Activated CD4-positive, alpha-beta T cell treated with anti-CD3 and anti-CD28 coated beads, Interleukin-2, amount 50 U/mL, for 1 hour (primary cell): ENCODE measurements at regions not wholly inside any gene's neighbourhood (a gene's known extent, or its start where the extent isn't known, plus 50 kb on each side); places are given as distances from the start of the nearest gene placed in this dataset.
"Not testable (repeated sequence)": the region's sequence is repeated elsewhere in the genome, so short reads cannot be mapped to it uniquely, and the experiment has no call there.

ENCODE experiments used
- DNase-seq: peaks from one replicate; pipeline ENCODE4 v3.0.0-alpha.2; 2020

DNA sequence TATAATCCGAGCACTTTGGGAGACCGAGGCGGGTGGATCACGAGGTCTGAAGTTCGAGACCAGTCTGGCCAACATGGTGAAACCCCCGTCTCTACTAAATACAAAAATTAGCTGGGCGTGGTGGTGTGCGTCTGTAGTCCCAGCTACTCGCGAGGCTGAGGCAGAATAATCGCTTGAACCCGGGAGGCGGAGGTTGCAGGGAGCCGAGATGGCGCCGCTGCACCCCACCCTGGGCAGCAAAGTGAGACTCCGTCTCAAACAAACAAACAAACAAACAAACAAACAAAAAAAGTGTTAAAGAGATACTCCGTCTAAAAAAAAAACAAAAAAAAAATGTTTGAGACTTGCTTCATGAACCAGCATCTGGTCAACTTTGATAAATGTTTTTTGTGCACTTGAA is 753.8 kb downstream of the PCDH17 start:
- not testable (repeated sequence) for DNase-seq

DNA sequence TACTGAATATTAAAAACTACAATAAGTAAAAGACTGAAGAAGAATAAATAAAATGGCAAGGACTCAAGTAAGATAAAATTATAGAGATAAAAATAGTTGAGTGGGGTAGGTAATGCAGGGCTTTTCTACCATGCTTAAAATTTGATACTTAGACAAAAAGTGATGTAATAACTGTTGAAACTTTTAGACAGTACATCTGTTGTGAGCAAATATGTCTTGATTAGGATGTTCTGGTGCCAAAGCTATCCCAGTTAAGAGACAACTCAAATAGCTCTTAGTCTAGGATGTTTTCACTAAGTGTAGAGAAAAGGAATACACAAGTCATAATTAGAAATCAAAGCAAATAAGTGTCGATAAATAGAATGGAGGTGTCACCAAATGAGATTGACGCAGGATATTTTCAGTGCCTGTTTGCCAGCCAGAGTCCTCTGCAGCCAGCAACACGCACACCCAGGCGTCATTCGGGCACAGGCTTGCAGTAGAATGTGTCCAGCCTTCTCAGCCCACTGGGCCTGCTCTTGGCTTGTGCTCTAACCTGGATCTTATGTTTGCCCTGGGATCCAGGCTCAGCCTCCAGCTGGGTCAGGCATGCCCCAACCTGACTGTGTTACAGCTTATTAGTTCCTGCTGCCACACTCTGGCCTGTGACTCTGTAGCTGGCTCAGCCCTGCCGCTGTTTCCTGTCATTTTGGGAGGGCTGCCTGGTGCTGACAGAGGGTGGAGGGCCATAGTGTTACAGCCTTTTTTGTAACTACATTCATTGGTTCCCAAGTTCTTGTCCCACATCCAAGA is 766.2 kb downstream of the PCDH17 start:
- no peak for DNase-seq

DNA sequence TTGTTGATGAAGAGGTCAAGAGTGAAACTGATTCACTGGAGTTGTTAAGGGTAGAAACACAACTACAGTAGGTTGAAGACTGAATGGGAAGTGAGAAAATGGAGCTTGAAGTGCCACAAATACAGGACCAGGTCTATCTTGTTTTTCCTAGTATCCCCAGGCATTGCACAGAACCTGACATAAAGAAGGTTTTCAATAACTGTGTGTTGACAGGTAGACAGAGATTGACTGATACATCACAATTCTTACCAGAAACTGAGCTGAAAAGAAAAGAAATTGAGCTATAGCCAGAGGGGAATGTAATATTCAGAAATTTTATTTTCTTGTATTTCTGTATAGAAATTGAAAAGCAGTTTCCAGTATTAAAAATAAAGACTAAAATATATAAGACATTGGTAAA is 767.7 kb downstream of the PCDH17 start:
- DNase-seq: no peak

GRCh38 chr13:58406545-58406944 is 775.0 kb downstream of the PCDH17 start:
- no peak for DNase-seq

DNA sequence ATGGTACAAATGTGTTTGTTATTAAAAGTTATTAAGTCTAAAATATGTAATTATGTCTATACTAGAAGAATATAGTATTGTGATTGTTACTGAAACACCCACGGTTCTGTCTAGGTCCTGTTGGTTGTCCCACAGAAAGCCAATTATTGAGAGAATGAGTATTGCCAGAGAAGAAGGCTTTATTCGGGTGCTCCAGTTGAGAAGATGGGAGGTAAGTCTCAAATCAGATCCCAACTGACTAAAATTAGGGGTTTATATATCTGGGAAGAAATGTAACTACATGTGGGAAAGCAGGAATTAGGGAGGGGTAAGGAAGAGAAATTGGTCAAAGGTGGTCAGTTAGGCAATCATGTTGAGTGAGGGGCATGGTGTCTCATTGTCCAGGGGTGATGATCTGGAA is 798.4 kb downstream of the PCDH17 start:
- no peak for DNase-seq

DNA sequence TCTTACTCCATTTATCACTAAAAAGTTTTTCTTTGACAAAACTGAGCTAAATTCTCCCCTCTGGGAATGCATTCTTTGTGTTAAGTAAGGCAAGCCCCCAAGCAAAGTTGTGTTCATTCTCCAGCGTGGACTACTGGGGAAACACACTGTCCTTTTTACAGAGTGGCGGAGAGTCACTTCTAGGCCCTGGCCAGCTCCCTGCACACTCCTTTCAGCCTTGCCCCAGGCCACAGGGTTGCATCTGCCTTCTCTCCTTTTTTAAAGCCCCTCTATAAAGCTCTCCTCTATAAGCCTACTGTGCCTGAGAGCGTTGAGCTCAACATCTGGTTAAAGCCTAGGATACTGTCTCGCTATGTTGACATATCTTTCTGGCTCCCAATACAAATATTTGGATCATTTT is 803.4 kb downstream of the PCDH17 start:
- no peak for DNase-seq

- DNase-seq: no peak
Measured at GRCh38 chr13:58437427-58437826, 805.9 kb downstream of the PCDH17 start.

GRCh38 chr13:58446979-58447378 is 815.4 kb downstream of the PCDH17 start:
- DNase-seq: no peak

DNA sequence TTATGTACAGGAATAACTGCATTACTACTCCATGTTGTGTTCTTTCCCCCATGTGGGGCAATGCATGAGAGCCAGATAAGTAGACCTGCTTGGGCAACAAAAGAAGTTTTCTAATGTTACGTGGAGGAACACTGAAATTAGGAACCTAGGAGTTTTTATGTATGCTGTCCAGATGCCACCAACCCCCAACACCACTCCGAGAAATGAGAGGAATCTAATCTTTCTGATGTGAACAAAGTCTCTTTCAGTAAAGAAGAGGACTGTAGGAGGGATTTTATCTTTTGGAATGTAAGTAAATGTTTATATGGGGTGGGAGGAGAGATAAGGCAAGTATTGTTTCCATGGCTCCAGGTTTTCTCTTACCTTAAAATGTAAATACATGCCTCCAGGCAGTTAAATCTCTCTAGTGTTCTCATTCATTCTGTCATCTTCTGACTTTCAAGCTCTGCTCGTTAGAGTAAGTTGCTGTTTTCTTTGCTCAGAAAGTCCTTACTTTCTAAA is 820.6 kb downstream of the PCDH17 start:
- no peak for DNase-seq

DNA sequence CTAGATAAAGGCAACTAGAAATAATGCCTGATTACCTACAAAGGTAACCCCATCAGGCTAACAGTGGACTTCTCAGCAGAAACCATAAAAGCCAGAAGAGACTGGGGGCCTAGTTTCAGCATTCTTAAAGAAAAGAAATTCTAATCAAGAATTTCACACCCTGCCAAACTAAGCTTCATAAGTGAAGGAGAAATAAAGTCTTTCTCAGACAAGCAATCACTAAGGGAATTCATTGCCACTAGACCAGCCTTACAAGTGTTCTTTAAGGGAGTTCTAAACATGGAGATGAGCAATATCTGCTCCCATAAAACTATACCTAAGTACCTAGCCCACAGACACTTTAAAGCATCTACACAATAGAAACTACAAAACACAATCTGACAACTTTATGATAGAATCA is 823.5 kb downstream of the PCDH17 start:
- DNase-seq: no peak

DNA sequence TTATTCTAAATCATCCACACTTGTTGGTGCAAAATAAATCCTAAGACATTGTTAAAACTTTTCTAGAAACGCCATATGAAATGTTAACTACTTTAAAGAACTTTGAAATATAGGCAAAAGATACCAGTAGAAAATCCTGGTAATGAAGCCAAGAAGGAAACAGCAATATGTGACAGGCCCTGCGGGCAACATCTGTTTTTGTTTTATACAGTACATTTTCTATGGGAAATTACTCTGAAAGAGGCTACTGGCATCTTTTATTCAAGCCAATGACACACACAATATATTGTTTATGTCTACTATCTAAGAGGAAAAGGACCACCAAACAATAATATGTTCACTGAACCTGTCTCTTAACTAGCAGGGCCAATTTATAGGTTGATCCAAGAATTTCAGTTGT is 829.7 kb downstream of the PCDH17 start:
- no peak for DNase-seq

- no peak for DNase-seq
Measured at GRCh38 chr13:58463841-58464240, 832.3 kb downstream of the PCDH17 start.

DNA sequence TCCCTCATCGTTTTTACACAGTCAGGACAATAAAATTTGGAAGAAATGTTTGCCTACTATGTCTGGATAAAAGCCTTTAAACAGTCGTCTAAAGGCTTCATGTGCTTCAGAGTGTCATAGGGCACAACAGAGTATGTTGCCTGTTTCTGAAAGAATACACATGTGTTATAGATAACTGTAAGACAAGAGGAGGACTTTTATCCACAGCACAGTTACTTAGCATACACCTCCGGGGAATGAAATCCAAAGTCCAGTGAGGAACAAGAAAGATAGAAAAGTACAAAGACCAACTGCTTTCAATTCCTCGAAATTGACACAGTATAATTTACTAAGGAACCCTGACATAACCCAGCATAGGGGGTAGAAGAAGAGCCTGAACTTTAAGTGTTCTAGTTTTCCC is 835.6 kb downstream of the PCDH17 start:
- DNase-seq: no peak

DNA sequence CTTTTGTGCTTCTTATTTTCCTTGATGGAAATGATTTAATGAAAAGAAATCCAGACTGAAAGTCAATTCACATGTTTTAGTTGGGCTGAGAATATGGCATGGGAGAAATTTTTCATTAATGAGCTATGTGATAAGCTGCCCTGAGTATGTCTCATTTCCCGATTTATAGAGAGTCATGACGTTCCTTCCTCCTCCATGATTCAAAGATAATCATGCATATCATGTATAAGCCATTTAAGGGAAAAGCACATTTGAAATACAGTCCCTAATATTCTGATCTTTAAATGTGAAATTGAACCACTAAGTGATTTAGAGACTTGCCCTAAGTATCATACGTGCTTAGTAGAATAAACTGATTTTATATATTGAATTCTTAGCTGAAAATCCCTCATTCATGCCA is 840.9 kb downstream of the PCDH17 start:
- DNase-seq: no peak

DNA sequence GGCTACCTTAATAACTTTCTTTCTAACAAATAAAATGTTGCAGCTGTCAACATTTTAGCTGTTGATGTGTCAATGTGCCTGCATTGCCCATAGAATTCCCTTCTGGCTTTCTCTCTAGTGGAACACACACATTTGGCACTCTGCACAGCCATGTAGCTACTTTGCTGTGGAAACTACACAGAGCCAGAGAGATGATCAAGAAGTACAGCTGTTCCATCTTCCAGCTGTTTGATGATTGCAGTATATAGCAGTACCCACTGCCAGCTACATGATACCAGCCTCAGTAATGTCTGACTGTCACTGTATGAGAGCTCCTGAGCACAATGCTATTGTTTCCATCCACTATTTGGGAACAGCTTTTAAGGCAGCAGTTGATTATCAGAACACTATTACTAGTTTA is 843.0 kb downstream of the PCDH17 start:
- DNase-seq: no peak

DNA sequence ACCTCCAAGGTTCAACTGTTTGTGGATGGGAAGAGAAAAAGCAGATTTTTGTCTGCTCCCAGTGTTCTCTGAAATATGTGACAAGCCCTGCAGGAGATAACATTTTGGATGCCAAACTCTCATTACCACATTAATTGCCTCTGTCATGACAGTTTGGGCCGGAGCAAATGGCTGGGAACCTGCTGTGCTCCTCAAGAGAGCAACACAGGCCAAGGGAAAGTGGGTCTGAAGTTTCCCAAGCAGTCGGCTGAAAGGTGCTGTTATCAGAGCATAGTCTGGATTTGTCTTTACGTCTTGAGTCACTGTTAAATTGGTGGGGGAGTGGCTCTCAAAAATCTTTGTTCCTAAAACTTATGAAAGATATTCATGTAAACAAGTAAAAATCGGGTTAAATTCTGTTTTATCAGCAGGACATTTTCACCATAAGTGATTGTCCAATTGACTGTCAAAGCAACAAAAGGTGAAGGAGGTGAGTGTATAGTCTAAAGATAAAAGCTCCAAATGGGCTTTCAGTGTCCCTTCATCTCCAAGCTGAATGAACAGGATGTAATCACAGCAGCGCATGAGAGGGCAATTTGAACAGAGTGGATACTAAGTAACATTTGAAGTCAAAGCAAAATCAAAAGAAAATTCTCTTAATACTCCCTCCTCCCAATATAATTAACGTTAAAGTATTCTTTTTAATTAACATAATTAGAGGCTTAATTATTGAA is 844.8 kb downstream of the PCDH17 start:
- no peak for DNase-seq

GRCh38 chr13:58478858-58479257 is 847.3 kb downstream of the PCDH17 start:
- no peak for DNase-seq

- no peak for DNase-seq
Measured at GRCh38 chr13:58480061-58480460, 848.5 kb downstream of the PCDH17 start.

DNA sequence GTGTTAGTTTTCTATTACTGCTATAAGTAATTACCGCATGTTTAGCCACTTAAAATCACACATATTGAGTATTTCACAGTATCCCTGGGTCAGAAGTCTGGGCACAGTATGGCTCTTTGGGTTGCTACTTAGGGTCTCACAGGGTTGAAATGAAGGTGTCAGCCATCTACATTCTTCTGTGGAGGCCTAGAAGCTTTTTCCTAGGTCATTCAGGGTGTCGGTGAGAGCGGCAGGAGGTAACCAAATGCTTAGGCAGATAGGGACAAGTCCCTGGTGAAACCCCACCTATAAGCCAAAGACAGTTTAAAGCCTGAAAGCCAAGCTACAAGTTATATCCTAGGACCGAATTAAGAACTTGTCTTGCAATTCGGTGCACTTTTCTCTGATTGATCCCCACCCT is 856.7 kb downstream of the PCDH17 start:
- DNase-seq: no peak

DNA sequence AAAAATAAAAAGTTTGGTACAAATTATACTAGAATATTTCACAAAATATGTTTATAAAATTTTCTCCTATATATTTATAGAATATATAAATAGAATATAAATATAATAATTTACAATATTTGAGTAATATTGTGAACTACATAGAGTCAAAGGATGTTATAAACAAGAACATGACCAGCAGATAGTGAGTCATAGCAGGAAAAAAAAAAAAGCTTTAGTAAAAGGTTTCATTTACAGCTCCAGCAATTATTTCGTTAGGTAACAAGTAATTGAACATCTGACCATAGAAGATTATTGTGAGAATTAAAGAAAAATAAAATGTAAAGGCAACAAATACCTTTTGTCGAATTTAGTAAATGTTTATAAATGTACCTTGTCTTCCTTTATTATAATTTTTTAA is 864.1 kb downstream of the PCDH17 start:
- DNase-seq: no peak

DNA sequence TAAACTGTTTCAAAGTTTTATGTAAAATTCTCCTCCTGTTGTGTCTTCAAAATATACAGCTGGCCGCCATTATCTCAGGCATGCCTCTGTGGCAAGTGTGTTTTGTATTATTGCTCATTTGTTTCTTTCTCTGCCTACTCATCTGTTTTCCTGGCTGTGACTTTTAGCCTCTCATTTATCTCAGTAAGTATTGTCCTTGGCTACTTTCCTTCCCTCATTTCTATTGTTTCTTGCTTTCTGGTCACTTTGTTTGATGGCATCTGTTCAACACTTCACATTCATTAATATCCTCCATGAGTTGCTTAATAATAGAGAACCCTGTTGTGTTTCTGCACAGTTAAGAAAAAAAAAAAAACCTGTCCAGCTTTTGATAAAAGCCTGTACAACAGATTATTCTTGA is 869.4 kb downstream of the PCDH17 start:
- no peak for DNase-seq

DNA sequence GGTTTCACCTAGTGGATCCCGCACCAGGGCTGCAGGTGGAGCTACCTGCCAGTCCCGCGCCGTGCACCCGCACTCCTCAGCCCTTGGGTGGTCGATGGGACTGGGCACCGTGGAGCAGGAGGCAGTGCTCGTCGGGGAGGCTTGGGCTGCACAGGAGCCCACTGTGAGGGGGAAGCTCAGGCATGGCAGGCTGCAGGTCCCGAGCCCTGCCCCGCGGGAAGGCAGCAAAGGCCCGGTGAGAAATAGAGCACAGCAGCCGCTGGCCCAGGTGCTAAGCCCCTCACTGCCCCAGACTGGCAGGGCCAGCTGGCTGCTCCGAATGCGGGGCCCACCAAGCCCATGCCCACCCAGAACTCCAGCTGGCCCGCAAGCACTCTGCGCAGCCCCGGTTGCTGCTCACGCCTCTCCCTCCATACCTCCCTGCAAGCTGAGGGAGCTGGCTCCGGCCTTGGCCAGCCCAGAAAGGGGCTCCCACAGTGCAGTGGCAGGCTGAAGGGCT is 872.7 kb downstream of the PCDH17 start:
- DNase-seq: not testable (repeated sequence)

GRCh38 chr13:58505262-58505920 is 873.8 kb downstream of the PCDH17 start:
- DNase-seq: not testable (repeated sequence)

- no peak for DNase-seq
Measured at GRCh38 chr13:58528351-58528750, 896.8 kb downstream of the PCDH17 start.
